GM18520 (cell line): ENCODE measurements at regions not wholly inside any gene's neighbourhood (a gene's known extent, or its start where the extent isn't known, plus 50 kb on each side); places are given as distances from the start of the nearest gene placed in this dataset.

Experiments
- ATAC-seq: cut with Tn5 transposase; IDR thresholded peaks from one replicate; pipeline ENCODE4 v1.9.1; 2021; ENCODE audit not compliant: unreplicated experiment

DNA sequence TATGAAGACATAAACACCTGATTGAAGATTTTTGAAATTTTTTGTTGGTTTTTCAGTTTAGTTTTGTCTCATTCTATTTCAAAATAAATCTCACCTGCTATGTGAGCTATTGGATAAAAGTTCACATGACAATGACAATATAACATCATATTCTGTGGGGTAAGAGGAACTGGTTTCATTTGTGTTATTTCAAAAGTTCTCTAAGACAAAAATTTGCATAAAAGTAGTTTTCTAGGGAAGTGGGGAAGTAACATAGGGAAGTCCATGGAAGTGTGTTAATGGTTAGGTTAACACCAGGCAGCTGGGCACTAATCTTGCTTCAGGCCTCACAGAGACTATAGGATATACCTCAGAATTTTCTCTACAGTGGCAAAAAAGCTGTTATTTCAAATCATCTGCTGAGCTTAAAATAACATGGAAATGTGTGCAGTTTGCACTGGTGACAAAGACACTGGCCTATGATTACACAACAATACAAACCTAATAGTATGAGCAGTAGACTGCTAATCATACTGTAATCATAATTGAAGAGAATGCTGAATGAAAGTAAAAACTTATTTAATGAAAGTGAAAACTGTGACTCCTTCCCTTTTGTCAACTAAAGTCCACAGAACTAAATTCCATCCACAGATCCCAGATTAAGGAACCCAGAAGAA is 710.6 kb upstream of the TMEM132C start:
- no peak for ATAC-seq

DNA sequence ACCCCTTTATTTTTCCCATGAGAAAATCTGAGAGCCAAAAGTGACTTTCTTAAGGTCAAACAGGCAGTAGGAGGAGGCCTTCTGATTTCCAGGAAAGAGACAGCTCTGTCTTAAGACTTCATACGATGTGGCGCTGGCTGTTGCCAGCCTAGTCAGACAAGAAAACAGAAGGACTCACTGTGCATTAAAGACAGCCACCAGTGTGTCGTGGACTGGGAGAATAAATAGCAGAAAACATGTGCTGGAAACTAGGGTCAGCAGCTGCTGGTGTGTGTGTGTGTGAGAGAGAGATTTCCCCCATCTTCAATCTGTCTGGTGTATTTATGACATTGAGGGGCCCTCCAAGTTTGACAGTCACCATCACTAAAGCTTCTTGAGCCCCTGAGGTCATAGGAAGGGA is 708.6 kb upstream of the TMEM132C start:
- ATAC-seq: no peak

DNA sequence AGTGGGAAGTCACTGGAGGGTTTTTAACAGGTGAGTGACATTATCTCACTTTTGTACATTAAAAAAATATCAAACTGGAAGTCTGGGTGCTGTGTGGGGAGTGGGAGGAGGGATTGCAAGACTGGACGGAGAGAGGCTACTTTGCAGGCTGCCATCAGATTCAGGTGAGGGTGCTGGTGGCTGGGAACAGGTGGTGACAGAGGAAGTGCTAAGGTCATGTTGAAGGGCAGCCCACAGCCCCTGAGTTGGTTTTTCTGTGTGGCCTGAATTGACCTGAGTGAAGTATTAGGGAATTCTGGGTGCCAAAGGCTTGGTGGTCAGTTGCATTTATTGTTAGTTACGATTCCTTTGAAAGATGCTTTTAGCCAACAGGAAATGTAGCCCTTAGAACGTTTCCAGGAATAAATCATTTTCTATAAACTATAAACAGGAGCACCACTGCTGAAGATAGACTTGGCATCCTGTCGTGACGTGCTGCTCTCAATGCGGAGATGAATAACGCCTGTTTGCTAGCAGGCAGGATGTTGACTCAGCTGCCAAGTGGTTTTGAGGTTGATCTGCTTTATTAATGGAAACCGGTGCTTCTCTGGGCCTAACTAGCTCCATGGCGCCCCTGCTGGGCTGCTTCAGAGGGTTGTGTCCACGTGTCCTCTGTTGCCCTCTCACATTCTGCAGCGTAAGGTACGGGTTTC is 707.5 kb upstream of the TMEM132C start:
- ATAC-seq: peak; percentile 49

DNA sequence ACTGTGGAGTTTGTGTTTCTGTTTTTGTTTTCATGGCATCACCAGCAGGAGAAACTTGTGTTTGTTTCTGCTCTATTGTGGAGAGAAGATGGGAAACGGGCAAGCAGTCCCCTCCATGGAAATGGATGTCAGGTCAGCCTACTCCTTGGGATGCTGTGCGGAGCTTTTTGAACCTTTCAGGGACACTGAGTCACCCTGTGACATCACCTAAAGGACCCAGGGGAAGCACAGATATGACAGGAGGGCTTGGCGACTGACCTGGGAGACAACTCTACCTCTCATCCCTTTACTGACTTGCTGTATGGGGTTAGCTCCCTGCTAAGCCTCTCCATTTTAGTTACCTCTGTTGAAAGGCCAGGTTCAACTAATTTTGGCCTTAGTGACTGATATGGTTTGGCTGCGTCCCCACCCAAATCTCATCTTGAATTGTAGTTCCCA is 706.9 kb upstream of the TMEM132C start:
- ATAC-seq: no peak

DNA sequence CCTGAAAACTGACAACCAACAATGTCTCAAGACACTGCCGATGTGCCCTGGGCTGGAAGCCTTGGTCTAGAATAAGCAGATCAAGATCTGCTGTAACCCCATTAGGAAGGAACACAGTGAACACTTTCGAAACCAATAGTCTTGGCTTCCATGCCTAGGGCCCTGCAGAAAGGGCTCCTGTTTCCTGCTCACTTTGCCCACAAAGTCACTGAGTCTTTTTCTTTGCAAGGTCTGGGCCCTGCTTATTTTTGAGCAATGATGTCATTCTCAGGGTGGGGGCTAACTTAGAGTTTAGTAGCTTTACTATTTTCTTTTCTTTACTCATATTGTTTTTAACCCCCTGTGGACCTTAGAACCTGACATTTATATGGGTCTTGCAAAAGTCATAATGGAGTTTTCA is 704.2 kb upstream of the TMEM132C start:
- no peak for ATAC-seq

DNA sequence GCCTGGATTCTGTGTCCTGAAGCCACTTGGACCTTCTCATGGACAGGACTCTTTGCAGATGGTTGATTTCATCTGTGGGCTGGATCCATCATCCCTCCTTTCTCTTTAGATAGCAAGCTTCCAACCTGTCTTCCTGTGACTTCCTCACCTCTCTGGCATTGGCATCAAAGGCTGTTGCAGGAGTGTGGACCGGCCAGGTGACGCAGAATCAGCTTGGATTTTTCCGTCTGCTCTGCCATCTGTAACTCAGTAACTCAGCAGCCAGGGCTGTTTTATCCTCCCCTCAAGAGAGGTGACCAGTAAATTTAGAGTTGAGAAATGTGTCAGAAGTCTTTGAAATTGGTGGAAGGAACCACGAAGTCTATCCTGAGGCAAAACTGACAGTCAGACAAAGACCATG is 701.7 kb upstream of the TMEM132C start:
- ATAC-seq: no peak

DNA sequence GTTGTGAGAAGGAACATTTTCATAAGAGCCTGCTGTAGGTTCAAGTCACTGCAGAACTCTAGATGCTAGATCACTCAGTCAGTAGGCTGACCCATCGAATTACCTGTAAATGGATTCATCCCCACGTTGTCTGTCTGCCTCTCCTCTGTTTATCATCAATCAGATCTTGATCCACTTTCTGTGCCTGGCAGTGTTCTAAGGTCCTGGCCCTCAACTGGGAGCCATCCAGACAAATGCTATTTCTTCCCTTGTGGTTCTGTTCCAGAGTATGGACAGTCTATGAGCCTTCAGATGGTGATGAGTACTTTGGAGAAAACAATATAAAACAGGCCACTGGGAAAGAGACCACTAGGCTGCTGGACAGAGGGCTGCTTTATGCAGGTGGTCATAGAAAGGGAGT is 699.4 kb upstream of the TMEM132C start:
- no peak for ATAC-seq

DNA sequence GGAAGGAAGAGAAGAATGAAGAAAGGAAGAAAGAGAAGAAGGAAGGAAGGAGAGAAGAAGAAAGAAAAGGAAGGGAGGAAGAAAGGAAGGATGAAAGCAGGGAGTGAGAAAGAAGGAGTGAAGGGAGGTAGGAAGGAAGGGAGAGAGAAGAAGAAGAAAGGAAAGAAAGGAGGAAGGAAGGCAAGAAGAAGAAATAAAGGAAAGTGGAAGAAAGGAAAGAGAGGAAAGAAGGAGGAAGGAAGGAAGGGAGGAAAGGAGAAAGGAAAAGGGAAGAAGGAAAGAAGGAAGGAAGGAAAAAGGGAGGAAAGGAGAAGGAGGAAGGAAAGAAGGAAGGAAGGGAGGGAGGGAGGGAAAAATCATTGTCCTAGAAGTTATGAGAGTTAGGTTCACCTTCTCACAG is 696.6 kb upstream of the TMEM132C start:
- ATAC-seq: no peak

DNA sequence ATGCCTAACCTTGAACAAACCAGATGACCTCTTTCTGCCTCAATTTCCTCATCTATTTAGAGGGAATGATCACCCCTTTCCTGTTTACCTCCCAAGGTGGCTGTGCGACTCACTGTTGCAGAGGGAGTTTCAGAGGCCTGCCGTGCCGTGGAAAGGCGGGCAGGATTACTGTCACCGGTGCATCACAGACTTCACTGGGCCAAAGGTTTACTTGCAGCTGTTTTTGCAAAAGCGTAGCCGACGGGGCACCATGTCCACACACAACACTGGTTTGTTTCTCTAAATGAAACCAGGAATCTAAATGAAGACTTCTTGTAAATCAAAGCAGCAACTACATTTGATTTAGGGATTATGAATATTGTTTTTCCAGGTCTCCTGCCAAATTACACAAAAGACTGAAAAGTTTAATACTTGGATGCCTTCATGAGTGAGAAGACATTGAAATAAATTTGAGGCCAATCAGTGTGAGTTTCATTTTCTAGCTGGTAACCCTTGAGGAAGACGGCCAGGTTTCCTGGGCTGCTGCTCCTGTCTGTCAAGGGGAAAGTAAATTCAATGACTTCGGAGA is 696.1 kb upstream of the TMEM132C start:
- ATAC-seq: no peak

DNA sequence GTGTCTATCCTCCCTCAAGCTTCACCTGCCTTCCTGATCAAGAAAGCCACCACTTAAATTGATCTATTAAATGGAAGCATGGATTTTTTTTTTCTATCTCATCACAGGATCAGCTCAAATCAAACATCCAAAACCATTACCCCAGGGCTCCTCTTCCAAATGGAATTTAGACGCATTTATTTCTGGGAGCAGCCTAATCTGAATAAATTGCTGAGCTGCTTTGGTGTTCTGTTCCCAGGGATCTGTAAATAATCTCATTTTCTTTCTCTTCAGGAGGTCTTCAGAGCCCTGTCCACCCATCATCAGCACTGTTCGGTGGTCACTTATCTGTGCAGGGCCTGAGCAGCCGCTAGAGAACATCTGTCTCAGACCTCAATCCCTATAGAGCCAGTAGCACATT is 695.4 kb upstream of the TMEM132C start:
- no peak for ATAC-seq

DNA sequence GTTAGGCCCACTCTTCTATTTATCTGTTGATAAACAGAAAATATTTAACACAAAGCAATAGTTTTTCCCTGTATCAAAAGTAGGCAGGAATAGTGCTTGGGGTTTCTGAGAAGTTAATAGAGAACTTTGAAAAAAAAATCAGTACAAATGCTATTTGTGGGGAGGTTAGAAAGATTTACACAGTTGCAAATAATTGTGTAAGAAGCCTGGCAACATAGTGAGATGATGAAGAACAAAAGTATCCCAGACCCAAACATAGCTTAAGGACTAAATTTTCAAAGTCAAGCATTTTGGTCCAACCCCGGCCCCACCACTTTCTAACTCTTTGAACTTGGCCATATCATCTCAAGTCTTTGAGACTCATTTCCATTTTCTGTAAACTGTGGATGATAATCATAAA is 687.5 kb upstream of the TMEM132C start:
- no peak for ATAC-seq

DNA sequence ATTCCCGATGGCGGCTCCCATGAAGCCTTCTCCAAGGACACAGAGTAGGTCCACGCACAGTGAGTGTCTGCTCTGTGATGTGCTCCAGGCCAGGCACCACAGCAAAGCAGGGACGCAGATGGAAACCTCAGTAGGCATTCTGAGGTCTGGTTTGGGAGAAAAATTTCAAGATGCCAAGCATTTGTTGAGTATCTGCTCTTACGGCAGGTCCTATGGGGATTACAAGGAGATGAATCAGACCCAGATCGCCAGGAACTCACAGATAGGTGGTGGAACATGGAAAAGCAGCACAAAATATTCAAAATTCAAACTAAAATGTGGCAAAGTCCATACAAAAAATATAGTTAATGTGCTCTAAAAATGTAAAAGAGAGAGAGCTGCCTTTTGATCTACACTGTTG is 684.9 kb upstream of the TMEM132C start:
- ATAC-seq: no peak

DNA sequence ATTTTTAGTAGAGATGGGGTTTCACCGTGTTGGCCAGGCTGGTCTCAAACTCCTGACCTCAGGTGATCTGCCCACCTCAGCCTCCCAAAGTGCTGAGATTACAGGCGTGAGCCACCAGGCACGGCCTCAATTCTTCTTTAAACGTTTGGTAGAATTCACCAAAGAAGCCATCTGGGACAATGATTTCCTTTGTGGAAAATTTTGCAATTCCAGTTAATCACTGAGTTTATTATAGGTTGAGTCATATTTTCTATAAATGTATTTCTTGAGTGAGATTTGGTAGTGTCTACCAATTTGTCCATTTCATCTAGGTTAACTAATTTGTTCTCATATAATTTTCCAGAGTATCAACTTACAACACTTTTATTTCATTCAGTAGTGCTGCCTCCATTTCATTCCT is 683.9 kb upstream of the TMEM132C start:
- no peak for ATAC-seq

DNA sequence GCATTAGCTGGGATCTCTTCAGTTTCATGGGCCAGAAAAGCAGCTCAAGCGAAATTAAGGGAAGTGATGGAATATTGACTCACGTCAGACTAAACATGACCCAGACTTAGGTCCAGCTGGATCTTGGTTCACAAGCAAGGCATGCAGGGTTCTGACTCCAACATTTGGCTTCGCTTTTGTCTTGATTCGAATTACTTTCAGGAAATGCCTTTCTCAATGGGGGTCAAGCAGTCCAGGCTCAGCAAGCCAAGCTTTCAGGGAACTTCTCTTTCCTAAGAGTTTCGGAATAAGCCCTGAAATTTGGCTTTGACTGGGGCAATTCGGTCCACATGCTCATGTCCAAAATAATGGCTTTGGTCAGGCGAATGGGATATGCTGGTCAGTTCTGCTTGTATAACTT is 678.7 kb upstream of the TMEM132C start:
- no peak for ATAC-seq

DNA sequence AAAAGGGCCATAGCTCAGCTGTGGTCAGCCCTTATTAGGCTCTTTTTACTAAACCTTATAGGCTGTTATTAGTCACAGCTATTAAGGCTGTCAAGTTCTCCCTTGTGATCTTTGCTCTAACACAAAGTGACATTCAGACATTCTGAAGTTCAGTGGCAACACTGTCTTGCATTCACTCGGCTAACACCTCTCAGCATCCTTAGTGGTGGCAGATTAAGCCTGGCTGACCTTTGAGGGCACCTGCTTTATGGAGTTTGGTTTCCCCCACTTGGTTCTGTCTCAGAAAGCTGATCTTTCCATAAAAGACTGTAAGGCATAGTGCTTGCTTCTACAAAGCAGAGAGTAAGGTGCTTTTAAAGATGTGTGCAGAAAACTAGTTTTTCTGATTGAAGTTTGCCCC is 677.4 kb upstream of the TMEM132C start:
- ATAC-seq: no peak

DNA sequence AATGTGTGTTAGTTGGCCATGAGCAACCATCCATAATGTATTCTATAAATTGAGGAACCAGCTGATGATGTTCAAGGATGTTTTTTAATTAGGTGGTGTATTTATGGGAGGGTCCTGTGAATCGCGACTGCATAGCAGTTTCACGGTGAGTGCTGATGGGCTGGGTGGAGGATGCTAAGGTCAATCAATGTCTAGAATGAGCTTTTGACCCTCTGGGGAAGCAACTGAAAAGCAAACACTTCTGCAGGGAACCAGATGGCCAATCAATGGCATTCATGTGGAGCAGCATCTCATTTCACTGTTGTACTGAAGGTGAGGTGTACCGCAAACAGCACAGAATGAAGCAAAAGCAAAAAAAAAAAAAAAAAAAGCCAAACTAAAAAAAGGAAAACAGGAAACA is 676.1 kb upstream of the TMEM132C start:
- ATAC-seq: no peak

DNA sequence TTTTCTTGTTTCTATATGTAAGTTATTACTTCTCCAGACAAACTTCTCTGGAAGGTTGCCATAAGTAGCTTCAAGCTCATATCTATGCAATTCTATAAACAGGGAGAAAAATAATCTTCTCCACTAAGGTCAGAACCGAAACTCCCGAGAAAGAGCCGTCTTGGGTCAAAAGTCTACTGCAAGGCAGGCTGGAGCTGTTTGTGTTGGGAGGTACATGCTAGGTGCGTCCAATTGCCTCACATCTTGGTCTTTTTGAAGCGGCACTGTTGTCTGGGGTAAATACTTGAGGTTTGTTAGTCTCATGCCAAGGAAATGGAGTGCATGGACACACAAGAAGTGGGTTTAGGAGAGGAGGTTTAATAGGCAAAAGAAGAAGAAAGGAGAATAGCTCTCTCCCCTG is 674.7 kb upstream of the TMEM132C start:
- ATAC-seq: no peak

DNA sequence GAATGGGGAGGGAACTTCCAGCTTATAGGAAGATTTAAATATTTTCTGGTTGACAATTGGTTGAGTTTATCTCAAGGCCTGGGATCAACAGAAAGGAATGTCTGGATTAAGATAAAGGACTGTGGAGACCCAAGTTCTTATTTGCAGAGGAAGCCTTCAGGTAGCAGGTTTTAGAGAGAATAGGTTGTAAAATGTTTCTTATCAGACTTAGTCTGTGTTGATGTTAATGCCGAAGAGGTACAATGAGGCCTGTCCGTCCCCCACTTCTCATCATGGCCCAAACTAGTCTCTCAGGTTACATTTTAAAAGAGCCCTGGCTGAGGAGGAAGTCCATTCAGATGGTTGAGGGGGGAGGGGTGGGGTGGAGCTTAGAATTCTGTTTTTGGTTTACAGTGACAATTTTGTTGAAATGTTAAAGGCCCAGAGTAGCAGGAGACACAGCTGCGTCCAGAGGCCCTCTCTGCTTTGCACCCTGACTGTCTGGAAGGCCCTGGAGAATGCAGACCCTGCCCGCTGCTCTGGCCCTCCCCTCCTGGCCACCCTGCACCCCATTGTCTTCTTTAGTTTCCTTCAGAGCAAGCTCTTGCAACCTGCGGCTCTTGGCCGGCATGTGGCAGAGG is 672.5 kb upstream of the TMEM132C start:
- no peak for ATAC-seq

DNA sequence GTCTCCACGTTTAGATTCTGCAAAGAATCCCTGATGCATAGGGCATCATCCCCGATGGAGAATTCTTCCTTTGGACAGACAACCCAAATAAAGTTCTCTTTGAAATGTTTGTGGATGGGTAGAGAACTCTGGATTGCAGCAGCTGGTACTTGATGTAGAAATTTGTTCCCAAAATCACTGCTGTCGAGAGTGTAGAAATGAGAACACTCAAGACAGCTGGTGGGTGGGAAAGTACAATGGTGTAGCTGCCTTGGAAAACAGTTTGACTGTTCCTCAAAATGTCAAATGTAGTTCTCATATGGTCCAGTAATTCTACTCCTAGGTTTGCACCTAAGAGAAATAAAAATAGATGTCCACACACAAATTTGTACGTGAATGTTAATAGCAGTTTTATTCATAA is 671.5 kb upstream of the TMEM132C start:
- ATAC-seq: no peak

DNA sequence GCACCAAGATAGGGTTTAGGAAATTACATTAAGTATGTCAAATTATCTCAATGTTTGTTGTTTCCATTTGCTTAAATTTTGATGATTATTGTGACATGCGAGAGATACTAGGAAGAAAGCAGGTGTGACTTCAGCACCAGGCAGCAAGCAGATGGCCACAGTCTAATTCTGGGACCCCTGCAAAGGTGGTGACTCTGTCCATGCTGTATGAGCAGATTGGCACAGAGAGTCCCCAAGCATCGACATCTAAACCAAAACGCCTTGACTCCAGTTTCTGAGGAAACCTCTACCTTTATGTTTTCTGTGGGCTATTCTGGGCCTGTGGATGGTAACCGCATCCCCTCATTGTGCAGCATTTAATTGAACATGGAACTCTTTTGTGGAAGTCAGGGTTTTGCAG is 670.1 kb upstream of the TMEM132C start:
- ATAC-seq: no peak

DNA sequence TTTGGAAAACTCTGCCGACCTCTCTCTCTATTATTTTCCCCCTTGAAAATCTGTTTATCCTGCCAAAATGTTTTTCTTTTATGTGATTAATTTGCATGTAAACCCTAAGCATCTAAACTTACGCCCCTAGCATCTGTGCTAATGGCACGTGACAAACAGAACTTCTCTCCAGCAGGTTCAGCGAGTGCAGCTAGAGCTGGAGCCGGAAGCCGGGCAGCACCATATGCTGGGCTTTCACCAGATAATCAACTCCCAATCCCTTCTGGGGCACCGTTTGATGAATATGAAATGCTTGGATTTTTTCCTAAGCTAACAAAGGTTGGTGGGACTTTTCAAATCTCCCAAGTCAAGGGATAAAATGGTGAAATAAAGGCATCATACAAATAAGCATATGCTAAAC is 667.5 kb upstream of the TMEM132C start:
- ATAC-seq: no peak

DNA sequence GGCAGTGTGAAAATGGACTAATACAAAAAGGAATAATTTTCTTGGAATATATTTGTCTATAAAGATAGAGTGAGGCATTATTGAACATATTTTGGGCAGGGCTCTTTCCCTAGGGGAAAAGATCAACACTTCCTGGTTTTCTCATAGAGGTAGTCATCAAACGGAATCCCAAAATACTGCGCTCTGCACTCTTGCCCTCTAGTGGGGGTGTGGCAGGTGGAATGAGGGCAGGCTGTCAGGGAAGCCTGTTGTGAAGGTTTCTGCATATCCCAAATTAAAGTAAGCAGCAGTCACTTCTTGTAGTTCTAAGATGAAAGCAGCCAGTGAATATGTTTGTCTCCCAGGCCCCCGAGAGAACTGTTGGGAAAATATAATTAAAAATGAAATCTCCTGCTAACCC is 666.8 kb upstream of the TMEM132C start:
- ATAC-seq: no peak
